ENCODE measurements at regions not wholly inside any gene's neighbourhood (a gene's known extent, or its start where the extent isn't known, plus 50 kb on each side); places are given as distances from the start of the nearest gene placed in this dataset.

- H3K36me3 Mint-ChIP-seq (ENCODE audit: unreplicated experiment), result no peaks in the 10 kb centered on the region
- no peak overlapping the region for H3K27ac Mint-ChIP-seq (ENCODE audit: unreplicated experiment)
- H3K4me3 Mint-ChIP-seq (ENCODE audit: unreplicated experiment), result no peak overlapping the region
- no peaks in the 10 kb centered on the region for H3K27me3 Mint-ChIP-seq (ENCODE audit: unreplicated experiment)
- DNase-seq, result no peak
- H3K4me1 Mint-ChIP-seq (ENCODE audit: low read depth, unreplicated experiment), result no peaks in the 10 kb centered on the region
- TF ChIP-seq CTCF (IDR thresholded peaks at IDR 0.05; ENCODE audit: partially characterized antibody, unreplicated experiment), result no peak
- H3K9me3 Mint-ChIP-seq (ENCODE audit: unreplicated experiment), result peaks cover 2% of the 10 kb centered on the region
These were observed 420.3 kb downstream of the PDHA2 start for GRCh38 chr4:96260064-96260682.

- Mint-ChIP-seq H3K4me3 (ENCODE audit: unreplicated experiment) (no peak overlapping the region), H3K9me3 (ENCODE audit: unreplicated experiment) (peaks cover 2% of the 10 kb centered on the region), H3K36me3 (ENCODE audit: unreplicated experiment) (no peaks in the 10 kb centered on the region), H3K27ac (ENCODE audit: unreplicated experiment) (no peak overlapping the region), H3K27me3 (ENCODE audit: unreplicated experiment) (no peaks in the 10 kb centered on the region), H3K4me1 (ENCODE audit: low read depth, unreplicated experiment) (no peaks in the 10 kb centered on the region)
- no peak for DNase-seq
- TF ChIP-seq CTCF (IDR thresholded peaks at IDR 0.05; ENCODE audit: partially characterized antibody, unreplicated experiment), result no peak
These were observed 422.2 kb downstream of the PDHA2 start for GRCh38 chr4:96262057-96262456.

GRCh38 chr4:96263291-96263690, 423.4 kb downstream of the PDHA2 start:
- Mint-ChIP-seq H3K9me3 (ENCODE audit: unreplicated experiment) (peaks cover 2% of the 10 kb centered on the region), H3K27me3 (ENCODE audit: unreplicated experiment) (no peaks in the 10 kb centered on the region), H3K4me3 (ENCODE audit: unreplicated experiment) (no peak overlapping the region), H3K36me3 (ENCODE audit: unreplicated experiment) (peaks cover 5% of the 10 kb centered on the region), H3K4me1 (ENCODE audit: low read depth, unreplicated experiment) (no peaks in the 10 kb centered on the region), H3K27ac (ENCODE audit: unreplicated experiment) (no peak overlapping the region)
- DNase-seq, result no peak
- TF ChIP-seq CTCF (IDR thresholded peaks at IDR 0.05; ENCODE audit: partially characterized antibody, unreplicated experiment), result no peak

- H3K4me3 Mint-ChIP-seq (ENCODE audit: unreplicated experiment), result no peak overlapping the region
- DNase-seq, result no peak
- H3K36me3 Mint-ChIP-seq (ENCODE audit: unreplicated experiment), result peaks cover 5% of the 10 kb centered on the region
- TF ChIP-seq CTCF (IDR thresholded peaks at IDR 0.05; ENCODE audit: partially characterized antibody, unreplicated experiment), result no peak
- no peaks in the 10 kb centered on the region for H3K4me1 Mint-ChIP-seq (ENCODE audit: low read depth, unreplicated experiment)
- H3K27ac Mint-ChIP-seq (ENCODE audit: unreplicated experiment), result no peak overlapping the region
- no peaks in the 10 kb centered on the region for H3K27me3 Mint-ChIP-seq (ENCODE audit: unreplicated experiment)
- peaks cover under 1% of the 10 kb centered on the region for H3K9me3 Mint-ChIP-seq (ENCODE audit: unreplicated experiment)
These were observed 425.1 kb downstream of the PDHA2 start for GRCh38 chr4:96264941-96265463.

GRCh38 chr4:96293806-96294205, 453.9 kb downstream of the PDHA2 start:
- Mint-ChIP-seq H3K27ac (ENCODE audit: unreplicated experiment) (peak overlapping the region; percentile 42), H3K27me3 (ENCODE audit: unreplicated experiment) (no peaks in the 10 kb centered on the region), H3K4me3 (ENCODE audit: unreplicated experiment) (no peak overlapping the region), H3K36me3 (ENCODE audit: unreplicated experiment) (no peaks in the 10 kb centered on the region), H3K9me3 (ENCODE audit: unreplicated experiment) (no peaks in the 10 kb centered on the region), H3K4me1 (ENCODE audit: low read depth, unreplicated experiment) (peaks cover 16% of the 10 kb centered on the region)
- no peak for TF ChIP-seq CTCF (IDR thresholded peaks at IDR 0.05; ENCODE audit: partially characterized antibody, unreplicated experiment)
- no peak for DNase-seq

Data from glutamatergic neuron (in vitro differentiated cells).